Central memory CD8-positive, alpha-beta T cell (primary cell): ENCODE measurements at regions not wholly inside any gene's neighbourhood (a gene's known extent, or its start where the extent isn't known, plus 50 kb on each side); places are given as distances from the start of the nearest gene placed in this dataset.
"Not testable (repeated sequence)": the region's sequence is repeated elsewhere in the genome, so short reads cannot be mapped to it uniquely, and the experiment has no call there.

ENCODE experiments used
- ATAC-seq: fragments of 150-1000 bp; cut with Tn5 transposase; replicated peaks from 2 replicates; pipeline ENCODE4 v1.10.0; 2022; ENCODE audit warnings: mild to moderate bottlenecking, moderate FRiP score, moderate number of reproducible peaks; ENCODE audit not compliant: poor library complexity, severe bottlenecking; ENCODE audit errors: extremely low read depth
- DNase-seq, 2 donors: peaks; one replicate each; pipeline ENCODE4 v3.0.0; 2021; ENCODE audit warnings: low spot score in 2 of 2
- H3K27ac Mint-ChIP-seq: one replicate; pipeline ENCODE4 v1.8.0; 2022; ENCODE audit warnings: low read depth, mild to moderate bottlenecking, moderate library complexity, mixed read lengths
- H3K27me3 Mint-ChIP-seq: one replicate; pipeline ENCODE4 v1.8.0; 2022; ENCODE audit warnings: mixed read lengths
- H3K36me3 Mint-ChIP-seq: one replicate; pipeline ENCODE4 v1.8.0; 2022; ENCODE audit warnings: mild to moderate bottlenecking, moderate library complexity, mixed read lengths; ENCODE audit not compliant: insufficient read depth
- H3K4me1 Mint-ChIP-seq: one replicate; pipeline ENCODE4 v1.8.0; 2022; ENCODE audit warnings: mixed read lengths
- H3K4me3 Mint-ChIP-seq: one replicate; pipeline ENCODE4 v1.8.0; 2022; ENCODE audit warnings: mild to moderate bottlenecking, moderate library complexity, mixed read lengths
- H3K9me3 Mint-ChIP-seq: one replicate; pipeline ENCODE4 v1.8.0; 2022; ENCODE audit warnings: mixed read lengths

- peaks cover 18% of the 10 kb centered on the region for H3K9me3 Mint-ChIP-seq
- H3K4me1 Mint-ChIP-seq = no peaks in the 10 kb centered on the region
- DNase-seq (no peak), ATAC-seq (no peak)
- H3K27me3 Mint-ChIP-seq = peaks cover 21% of the 10 kb centered on the region
- no peaks in the 10 kb centered on the region for H3K36me3 Mint-ChIP-seq
- H3K27ac Mint-ChIP-seq = no peak overlapping the region
- H3K4me3 Mint-ChIP-seq = no peak overlapping the region
These were observed 64.0 kb downstream of the TBR1 start for GRCh38 chr2:161480123-161480522.

- Mint-ChIP-seq H3K27ac (no peak overlapping the region), H3K4me1 (no peaks in the 10 kb centered on the region), H3K36me3 (no peaks in the 10 kb centered on the region), H3K9me3 (peaks cover 18% of the 10 kb centered on the region), H3K27me3 (peaks cover 16% of the 10 kb centered on the region), H3K4me3 (no peak overlapping the region)
- no peak for ATAC-seq
- DNase-seq = no peak
These were observed 65.5 kb downstream of the TBR1 start for GRCh38 chr2:161481619-161482018.

- Mint-ChIP-seq H3K36me3 (no peaks in the 10 kb centered on the region), H3K27ac (no peak overlapping the region), H3K9me3 (peaks cover 18% of the 10 kb centered on the region), H3K27me3 (peaks cover 16% of the 10 kb centered on the region), H3K4me3 (no peak overlapping the region), H3K4me1 (no peaks in the 10 kb centered on the region)
- no peak for ATAC-seq
- DNase-seq = no peak
These were observed 68.0 kb downstream of the TBR1 start for GRCh38 chr2:161484061-161484460.

GRCh38 chr2:161486111-161486510, 70.0 kb downstream of the TBR1 start:
- peaks cover 17% of the 10 kb centered on the region for H3K9me3 Mint-ChIP-seq
- H3K4me3 Mint-ChIP-seq = no peak overlapping the region
- H3K27ac Mint-ChIP-seq = no peak overlapping the region
- H3K36me3 Mint-ChIP-seq = no peaks in the 10 kb centered on the region
- ATAC-seq (no peak), DNase-seq (no peak)
- H3K4me1 Mint-ChIP-seq = no peaks in the 10 kb centered on the region
- peaks cover 16% of the 10 kb centered on the region for H3K27me3 Mint-ChIP-seq

GRCh38 chr2:161488131-161488699, 72.1 kb downstream of the TBR1 start:
- ATAC-seq (no peak), DNase-seq (no peak)
- H3K27me3 Mint-ChIP-seq = peaks cover 1% of the 10 kb centered on the region
- H3K9me3 Mint-ChIP-seq = peaks cover 5% of the 10 kb centered on the region
- H3K36me3 Mint-ChIP-seq = no peaks in the 10 kb centered on the region
- no peak overlapping the region for H3K4me3 Mint-ChIP-seq
- no peak overlapping the region for H3K27ac Mint-ChIP-seq
- H3K4me1 Mint-ChIP-seq = no peaks in the 10 kb centered on the region

- Mint-ChIP-seq H3K36me3 (no peaks in the 10 kb centered on the region), H3K4me1 (no peaks in the 10 kb centered on the region), H3K27me3 (no peaks in the 10 kb centered on the region), H3K27ac (no peak overlapping the region), H3K9me3 (peaks cover 5% of the 10 kb centered on the region), H3K4me3 (no peak overlapping the region)
- no peak for DNase-seq
- no peak for ATAC-seq
These were observed 72.8 kb downstream of the TBR1 start for GRCh38 chr2:161488879-161489278.

GRCh38 chr2:161500892-161501610, 85.0 kb downstream of the TBR1 start:
- H3K4me3 Mint-ChIP-seq = peak overlapping the region; percentile 63
- ATAC-seq = peak; percentile 36
- not testable (repeated sequence) for H3K36me3 Mint-ChIP-seq, H3K9me3 Mint-ChIP-seq, H3K4me1 Mint-ChIP-seq, H3K27ac Mint-ChIP-seq, DNase-seq
- peaks cover 17% of the 10 kb centered on the region for H3K27me3 Mint-ChIP-seq

- H3K4me3 Mint-ChIP-seq, H3K4me1 Mint-ChIP-seq, H3K36me3 Mint-ChIP-seq, ATAC-seq, DNase-seq, H3K9me3 Mint-ChIP-seq, H3K27ac Mint-ChIP-seq: not testable (repeated sequence)
- H3K27me3 Mint-ChIP-seq = peaks cover 17% of the 10 kb centered on the region
These were observed 86.2 kb downstream of the TBR1 start for GRCh38 chr2:161502279-161502678.

GRCh38 chr2:161504628-161505289, 88.7 kb downstream of the TBR1 start:
- peaks cover 17% of the 10 kb centered on the region for H3K27me3 Mint-ChIP-seq
- not testable (repeated sequence) for H3K36me3 Mint-ChIP-seq, DNase-seq, H3K9me3 Mint-ChIP-seq, H3K27ac Mint-ChIP-seq, H3K4me3 Mint-ChIP-seq, ATAC-seq, H3K4me1 Mint-ChIP-seq

GRCh38 chr2:161505466-161505865, 89.4 kb downstream of the TBR1 start:
- not testable (repeated sequence) for H3K36me3 Mint-ChIP-seq, H3K27ac Mint-ChIP-seq, H3K4me1 Mint-ChIP-seq, H3K9me3 Mint-ChIP-seq, H3K4me3 Mint-ChIP-seq, ATAC-seq, DNase-seq
- peaks cover 22% of the 10 kb centered on the region for H3K27me3 Mint-ChIP-seq

GRCh38 chr2:161513295-161514032, 97.4 kb downstream of the TBR1 start:
- not testable (repeated sequence) for H3K4me1 Mint-ChIP-seq, DNase-seq, H3K4me3 Mint-ChIP-seq, H3K36me3 Mint-ChIP-seq, ATAC-seq, H3K27ac Mint-ChIP-seq, H3K9me3 Mint-ChIP-seq
- peaks cover 29% of the 10 kb centered on the region for H3K27me3 Mint-ChIP-seq

GRCh38 chr2:161522796-161523195, 101.4 kb upstream of the SLC4A10 start:
- ATAC-seq = no peak
- peaks cover 13% of the 10 kb centered on the region for H3K9me3 Mint-ChIP-seq
- H3K36me3 Mint-ChIP-seq = peaks cover 2% of the 10 kb centered on the region
- H3K27ac Mint-ChIP-seq = no peak overlapping the region
- no peak for DNase-seq
- no peak overlapping the region for H3K4me3 Mint-ChIP-seq
- H3K27me3 Mint-ChIP-seq = no peaks in the 10 kb centered on the region
- no peaks in the 10 kb centered on the region for H3K4me1 Mint-ChIP-seq
